Urinary bladder (tissue), 3 donors: ENCODE measurements at regions not wholly inside any gene's neighbourhood (a gene's known extent, or its start where the extent isn't known, plus 50 kb on each side); places are given as distances from the start of the nearest gene placed in this dataset.
"Not testable (repeated sequence)": the region's sequence is repeated elsewhere in the genome, so short reads cannot be mapped to it uniquely, and the experiment has no call there.

Source experiments
- DNase-seq: peaks from one replicate; pipeline ENCODE4 v3.0.0-alpha.2; 2015; ENCODE audit errors: extremely low spot score
- H3K27ac ChIP-seq: one replicate; pipeline ENCODE4 v1.5.1; 2013; ENCODE audit warnings: low read depth, mild to moderate bottlenecking, moderate library complexity
- H3K36me3 ChIP-seq: one replicate; pipeline ENCODE4 v1.6.1; 2013; ENCODE audit warnings: mild to moderate bottlenecking, moderate library complexity; ENCODE audit not compliant: insufficient read depth
- H3K4me1 ChIP-seq: one replicate; pipeline ENCODE4 v1.6.1; 2013; ENCODE audit warnings: mild to moderate bottlenecking, moderate library complexity; ENCODE audit not compliant: insufficient read depth
- H3K4me3 ChIP-seq: one replicate; pipeline ENCODE4 v1.5.1; 2013; ENCODE audit warnings: low read depth, low read length
- WGBS: extraction: QIAGEN DNeasy Blood & Tissue Kit; methylation state at CpG from one replicate; pipeline ENCODE4 v1.1.7; 2013; 5-methylcytosine and 5-hydroxymethylcytosine counted together
- donor health status: healthy with polysubstance abuse.
- donor health status: healthy.

DNA sequence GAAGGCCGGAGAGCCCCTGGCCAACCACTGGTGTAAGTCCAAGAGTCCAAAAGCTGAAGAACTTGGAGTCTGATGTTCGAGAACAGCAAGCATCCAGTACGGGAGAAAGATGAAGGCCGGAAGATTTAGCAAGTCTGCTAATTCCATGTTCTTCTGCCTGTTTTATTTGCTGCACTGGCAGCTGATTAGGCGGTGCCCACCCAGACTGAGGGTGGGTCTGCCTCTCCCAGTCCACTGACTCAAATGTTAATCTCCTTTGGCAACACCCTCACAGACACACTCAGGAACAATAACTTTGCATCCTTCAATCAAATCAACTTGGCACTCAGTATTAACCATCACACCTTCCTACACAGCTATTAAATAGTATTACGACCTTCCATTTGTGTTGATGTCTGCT lies 168.6 kb downstream of the ALDH1A2 start:
- not testable (repeated sequence) for H3K4me3 ChIP-seq, H3K4me1 ChIP-seq, H3K27ac ChIP-seq, H3K36me3 ChIP-seq, DNase-seq
- 93% methylated on average over 6 of the region's 6 CpGs for WGBS

DNA sequence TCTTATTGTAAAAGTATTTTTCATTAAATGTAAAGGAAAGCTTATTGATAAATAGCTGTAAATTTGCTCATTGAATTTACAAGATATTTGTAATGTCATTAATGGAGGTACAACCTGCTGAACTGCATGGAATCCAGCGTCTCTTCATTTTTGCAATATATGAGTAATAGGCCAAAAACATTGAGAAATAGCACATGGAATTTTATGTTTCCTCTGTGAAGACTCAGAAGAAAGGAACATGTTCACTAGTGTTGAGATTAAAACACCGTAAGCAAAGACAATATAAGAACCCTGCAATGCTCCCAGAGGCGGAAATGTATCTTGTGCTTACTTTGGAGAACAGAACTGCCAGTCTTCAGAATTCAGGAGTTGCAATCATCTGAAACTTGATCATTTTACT lies 167.6 kb downstream of the ALDH1A2 start:
- 89% methylated on average over 3 of the region's 3 CpGs for WGBS
- Histone ChIP-seq H3K36me3 (no peaks in the 10 kb centered on the region), H3K27ac (no peak overlapping the region), H3K4me1 (no peaks in the 10 kb centered on the region), H3K4me3 (no peak overlapping the region)
- no peak for DNase-seq

- Histone ChIP-seq H3K27ac (no peak overlapping the region), H3K36me3 (no peaks in the 10 kb centered on the region), H3K4me3 (no peak overlapping the region), H3K4me1 (no peaks in the 10 kb centered on the region)
- DNase-seq, result no peak
- WGBS, result 91% methylated on average over 1 of the region's 1 CpG
Observed at GRCh38 chr15:57902155-57902554, 163.4 kb downstream of the ALDH1A2 start.
